ENCODE measurements at regions not wholly inside any gene's neighbourhood (a gene's known extent, or its start where the extent isn't known, plus 50 kb on each side); places are given as distances from the start of the nearest gene placed in this dataset.

DNA sequence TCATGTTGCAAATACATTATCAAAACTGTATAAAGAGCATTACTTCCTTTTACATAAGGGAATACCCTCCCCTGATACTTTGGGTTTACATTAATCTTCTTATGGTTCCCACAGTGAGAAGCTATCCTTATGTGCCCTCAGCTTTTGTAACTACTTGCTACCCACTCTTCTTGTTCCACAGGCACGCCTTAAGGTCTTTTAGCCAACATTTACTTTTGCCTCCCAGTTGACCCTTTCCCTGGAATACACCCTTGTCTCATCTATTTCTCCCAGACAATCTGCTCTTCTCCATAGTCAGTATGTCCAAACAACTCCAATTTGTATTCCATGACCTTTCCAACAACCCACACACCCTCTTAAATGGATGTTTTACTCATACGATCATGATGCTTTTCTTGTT is 116.8 kb upstream of the COL8A1 start:
- TF ChIP-seq POLR2A (IDR thresholded peaks at IDR 0.05) (no peak), POLR2AphosphoS5 (IDR thresholded peaks at IDR 0.05) (no peak)
